SK-N-SH treated with all-trans-retinoic acid at 6 μM for 48 hours (cell line): ENCODE measurements at regions not wholly inside any gene's neighbourhood (a gene's known extent, or its start where the extent isn't known, plus 50 kb on each side); places are given as distances from the start of the nearest gene placed in this dataset.
"Not testable (repeated sequence)": the region's sequence is repeated elsewhere in the genome, so short reads cannot be mapped to it uniquely, and the experiment has no call there.

Source experiments
- ATAC-seq: fragments of 200-7000 bp; cut with Tn5 transposase; 3 replicates; pipeline ENCODE4 v1.9.1; 2020; ENCODE audit warnings: mild to moderate bottlenecking, moderate library complexity
- ARNTL ChIP-seq: fragments of 450-650 bp; formaldehyde crosslinking; IDR thresholded peaks from 2 replicates; pipeline ENCODE4 v1.5.0; 2020; ENCODE audit warnings: low read depth, mild to moderate bottlenecking, moderate library complexity, borderline replicate concordance
- BACH2 ChIP-seq: fragments of 250-450 bp; sonication (Bioruptor Pico); IDR thresholded peaks from 2 replicates; pipeline ENCODE4 v1.9.0; 2021; ENCODE audit warnings: mild to moderate bottlenecking, borderline replicate concordance
- CSDC2 ChIP-seq: fragments of 250-450 bp; sonication (Bioruptor Pico); IDR thresholded peaks from 2 replicates; pipeline ENCODE4 v1.5.0; 2020; ENCODE audit warnings: mild to moderate bottlenecking, moderate library complexity
- ESRRG ChIP-seq: fragments of 250-450 bp; sonication (Bioruptor Pico); IDR thresholded peaks from 2 replicates; pipeline ENCODE4 v1.6.1; 2021; ENCODE audit warnings: mild to moderate bottlenecking
- GLIS3 ChIP-seq: fragments of 250-450 bp; sonication (Bioruptor Pico); IDR thresholded peaks from 2 replicates; pipeline ENCODE4 v1.5.0; 2020; ENCODE audit warnings: mild to moderate bottlenecking, moderate library complexity
- ISL1 ChIP-seq: fragments of 250-450 bp; sonication (Bioruptor Pico); IDR thresholded peaks from 2 replicates; pipeline ENCODE4 v2.1.2; 2022; ENCODE audit warnings: mild to moderate bottlenecking, moderate library complexity
- OSR1 ChIP-seq: fragments of 250-450 bp; sonication (Bioruptor Pico); IDR thresholded peaks from 2 replicates; pipeline ENCODE4 v1.8.0; 2022; ENCODE audit warnings: moderate library complexity, mild to moderate bottlenecking, inconsistent platforms
- PATZ1 ChIP-seq: fragments of 250-450 bp; sonication (Bioruptor Pico); IDR thresholded peaks from 2 replicates; pipeline ENCODE4 v1.8.0; 2020; ENCODE audit warnings: mild to moderate bottlenecking, moderate library complexity, borderline replicate concordance
- RARB ChIP-seq: fragments of 250-450 bp; sonication (Bioruptor Pico); IDR thresholded peaks from 2 replicates; pipeline ENCODE4 v1.8.0; 2021; ENCODE audit warnings: mild to moderate bottlenecking, moderate library complexity
- SNAI2 ChIP-seq: fragments of 250-450 bp; sonication (Bioruptor Pico); IDR thresholded peaks from 2 replicates; pipeline ENCODE4 v1.5.0; 2020; ENCODE audit warnings: mild to moderate bottlenecking, moderate library complexity
- TOX ChIP-seq: fragments of 250-450 bp; sonication (Bioruptor Pico); IDR thresholded peaks from 2 replicates; pipeline ENCODE4 v1.8.0; 2021; ENCODE audit warnings: mild to moderate bottlenecking, moderate library complexity, borderline replicate concordance
- TSHZ2 ChIP-seq: fragments of 250-450 bp; sonication (Bioruptor Pico); IDR thresholded peaks from 2 replicates; pipeline ENCODE4 v1.5.0; 2020; ENCODE audit warnings: mild to moderate bottlenecking, moderate library complexity
- ZC3H10 ChIP-seq: fragments of 250-450 bp; sonication (Bioruptor Pico); IDR thresholded peaks from 2 replicates; pipeline ENCODE4 v1.5.1; 2021; ENCODE audit warnings: mild to moderate bottlenecking, moderate library complexity
- ZFP3 ChIP-seq: fragments of 250-450 bp; sonication (Bioruptor Pico); IDR thresholded peaks from 2 replicates; pipeline ENCODE4 v1.5.0; 2020; ENCODE audit warnings: mild to moderate bottlenecking, moderate library complexity
- ZNF565 ChIP-seq: fragments of 450-650 bp; formaldehyde crosslinking; conservative IDR thresholded peaks from 2 replicates; pipeline ENCODE4 v1.5.0; 2020; ENCODE audit warnings: low read depth, mild to moderate bottlenecking, moderate library complexity
- ZNF70 ChIP-seq: fragments of 450-650 bp; formaldehyde crosslinking; IDR thresholded peaks from 2 replicates; pipeline ENCODE4 v1.5.0; 2020; ENCODE audit warnings: mild to moderate bottlenecking, moderate library complexity
- ZNF8 ChIP-seq: fragments of 450-650 bp; formaldehyde crosslinking; IDR thresholded peaks from 2 replicates; pipeline ENCODE4 v1.5.0; 2020; ENCODE audit warnings: mild to moderate bottlenecking, moderate library complexity
- TF ChIP-seq, protein P1 (sequence below): fragments of 250-450 bp; sonication (Bioruptor Pico); IDR thresholded peaks from 2 replicates; pipeline ENCODE4 v1.8.0; 2021; ENCODE audit warnings: low read depth, mild to moderate bottlenecking, moderate library complexity, borderline replicate concordance
- TF ChIP-seq, protein P2 (sequence below): fragments of 250-450 bp; sonication (Bioruptor Pico); IDR thresholded peaks from 2 replicates; pipeline ENCODE4 v1.5.1; 2021; ENCODE audit warnings: mild to moderate bottlenecking, moderate library complexity
- TF ChIP-seq, protein P3 (sequence below): fragments of 250-450 bp; sonication (Bioruptor Pico); IDR thresholded peaks from 2 replicates; pipeline ENCODE4 v1.5.1; 2020; ENCODE audit warnings: low read depth, mild to moderate bottlenecking, moderate library complexity

DNA sequence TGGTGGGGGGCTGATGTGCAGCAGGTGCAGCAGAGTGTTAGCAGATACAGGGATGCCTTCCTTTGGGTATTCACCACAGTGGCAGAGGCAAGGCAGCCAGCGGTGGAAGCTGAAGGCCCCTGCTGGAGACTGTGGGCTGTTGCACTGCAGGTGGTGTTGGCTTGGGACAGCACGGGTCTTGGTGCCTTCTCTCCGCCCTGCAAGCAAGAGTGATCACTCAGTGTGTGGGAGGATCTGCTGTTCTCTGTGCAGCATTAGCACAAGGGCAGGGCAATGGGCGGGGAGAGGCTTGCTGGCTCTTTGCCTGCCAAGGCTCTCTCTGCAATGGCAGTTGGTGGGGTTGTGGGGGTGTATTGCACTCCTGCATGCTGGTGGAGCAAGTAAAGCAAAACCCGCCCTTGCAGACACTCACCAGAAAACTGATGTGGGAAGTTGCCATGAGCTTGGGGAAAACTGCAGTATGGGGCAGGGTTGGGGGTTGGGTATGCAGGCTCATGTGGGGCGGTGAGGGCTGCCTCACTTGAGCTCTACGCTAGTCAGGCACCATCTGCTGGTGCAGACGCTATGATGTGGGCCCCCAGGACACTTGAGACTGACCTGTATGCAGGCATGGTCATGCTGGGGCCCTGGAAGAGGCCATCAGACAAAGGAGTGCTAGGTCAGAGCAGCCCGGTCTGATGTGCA is 820.8 kb upstream of the GRIA3 start:
- TF ChIP-seq ISL1 (CRISPR knock-in tag) (no peak), RARB (no peak), PATZ1 (CRISPR knock-in tag) (no peak), ZNF8 (CRISPR knock-in tag) (no peak), ZFP3 (no peak), TSHZ2 (CRISPR knock-in tag) (no peak), ARNTL (CRISPR knock-in tag) (no peak), OSR1 (CRISPR knock-in tag) (no peak), ESRRG (no peak), SNAI2 (CRISPR knock-in tag) (no peak), BACH2 (no peak), ZNF565 (CRISPR knock-in tag) (no peak), TOX (CRISPR knock-in tag) (no peak), ZNF70 (CRISPR knock-in tag) (no peak), CSDC2 (CRISPR knock-in tag) (no peak), ZC3H10 (CRISPR knock-in tag) (no peak), GLIS3 (CRISPR knock-in tag) (no peak)
- TF ChIP-seq, protein P1, sequence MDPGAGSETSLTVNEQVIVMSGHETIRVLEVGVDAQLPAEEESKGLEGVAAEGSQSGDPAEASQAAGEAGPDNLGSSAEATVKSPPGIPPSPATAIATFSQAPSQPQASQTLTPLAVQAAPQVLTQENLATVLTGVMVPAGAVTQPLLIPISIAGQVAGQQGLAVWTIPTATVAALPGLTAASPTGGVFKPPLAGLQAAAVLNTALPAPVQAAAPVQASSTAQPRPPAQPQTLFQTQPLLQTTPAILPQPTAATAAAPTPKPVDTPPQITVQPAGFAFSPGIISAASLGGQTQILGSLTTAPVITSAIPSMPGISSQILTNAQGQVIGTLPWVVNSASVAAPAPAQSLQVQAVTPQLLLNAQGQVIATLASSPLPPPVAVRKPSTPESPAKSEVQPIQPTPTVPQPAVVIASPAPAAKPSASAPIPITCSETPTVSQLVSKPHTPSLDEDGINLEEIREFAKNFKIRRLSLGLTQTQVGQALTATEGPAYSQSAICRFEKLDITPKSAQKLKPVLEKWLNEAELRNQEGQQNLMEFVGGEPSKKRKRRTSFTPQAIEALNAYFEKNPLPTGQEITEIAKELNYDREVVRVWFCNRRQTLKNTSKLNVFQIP (CRISPR knock-in tag) = no peak
- TF ChIP-seq, protein P2, sequence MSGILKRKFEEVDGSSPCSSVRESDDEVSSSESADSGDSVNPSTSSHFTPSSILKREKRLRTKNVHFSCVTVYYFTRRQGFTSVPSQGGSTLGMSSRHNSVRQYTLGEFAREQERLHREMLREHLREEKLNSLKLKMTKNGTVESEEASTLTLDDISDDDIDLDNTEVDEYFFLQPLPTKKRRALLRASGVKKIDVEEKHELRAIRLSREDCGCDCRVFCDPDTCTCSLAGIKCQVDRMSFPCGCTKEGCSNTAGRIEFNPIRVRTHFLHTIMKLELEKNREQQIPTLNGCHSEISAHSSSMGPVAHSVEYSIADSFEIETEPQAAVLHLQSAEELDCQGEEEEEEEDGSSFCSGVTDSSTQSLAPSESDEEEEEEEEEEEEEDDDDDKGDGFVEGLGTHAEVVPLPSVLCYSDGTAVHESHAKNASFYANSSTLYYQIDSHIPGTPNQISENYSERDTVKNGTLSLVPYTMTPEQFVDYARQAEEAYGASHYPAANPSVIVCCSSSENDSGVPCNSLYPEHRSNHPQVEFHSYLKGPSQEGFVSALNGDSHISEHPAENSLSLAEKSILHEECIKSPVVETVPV (CRISPR knock-in tag) = no peak
- TF ChIP-seq, protein P3, sequence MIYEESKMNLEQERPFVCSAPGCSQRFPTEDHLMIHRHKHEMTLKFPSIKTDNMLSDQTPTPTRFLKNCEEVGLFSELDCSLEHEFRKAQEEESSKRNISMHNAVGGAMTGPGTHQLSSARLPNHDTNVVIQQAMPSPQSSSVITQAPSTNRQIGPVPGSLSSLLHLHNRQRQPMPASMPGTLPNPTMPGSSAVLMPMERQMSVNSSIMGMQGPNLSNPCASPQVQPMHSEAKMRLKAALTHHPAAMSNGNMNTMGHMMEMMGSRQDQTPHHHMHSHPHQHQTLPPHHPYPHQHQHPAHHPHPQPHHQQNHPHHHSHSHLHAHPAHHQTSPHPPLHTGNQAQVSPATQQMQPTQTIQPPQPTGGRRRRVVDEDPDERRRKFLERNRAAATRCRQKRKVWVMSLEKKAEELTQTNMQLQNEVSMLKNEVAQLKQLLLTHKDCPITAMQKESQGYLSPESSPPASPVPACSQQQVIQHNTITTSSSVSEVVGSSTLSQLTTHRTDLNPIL (CRISPR knock-in tag) = no peak
- no peak for ATAC-seq

DNA sequence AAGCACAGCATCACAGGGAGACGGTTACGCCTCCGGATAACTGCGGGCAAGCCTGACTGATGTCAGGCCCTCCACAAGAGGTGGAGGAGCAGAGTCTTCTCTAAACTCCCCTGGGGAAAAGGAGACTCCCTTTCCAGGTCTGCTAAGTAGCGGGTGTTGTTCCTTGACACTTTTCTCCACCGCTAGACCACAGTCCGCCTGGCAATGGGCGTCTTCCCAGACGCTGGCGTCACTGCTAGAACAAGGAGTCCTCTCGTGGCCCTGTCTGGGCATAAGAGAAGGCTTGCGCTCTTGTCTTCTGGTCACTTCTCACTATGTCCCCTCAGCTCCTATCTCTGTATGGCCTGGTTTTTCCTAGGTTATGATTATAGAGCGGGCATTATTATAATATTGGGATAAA is 808.5 kb upstream of the GRIA3 start:
- not testable (repeated sequence) for ATAC-seq

DNA sequence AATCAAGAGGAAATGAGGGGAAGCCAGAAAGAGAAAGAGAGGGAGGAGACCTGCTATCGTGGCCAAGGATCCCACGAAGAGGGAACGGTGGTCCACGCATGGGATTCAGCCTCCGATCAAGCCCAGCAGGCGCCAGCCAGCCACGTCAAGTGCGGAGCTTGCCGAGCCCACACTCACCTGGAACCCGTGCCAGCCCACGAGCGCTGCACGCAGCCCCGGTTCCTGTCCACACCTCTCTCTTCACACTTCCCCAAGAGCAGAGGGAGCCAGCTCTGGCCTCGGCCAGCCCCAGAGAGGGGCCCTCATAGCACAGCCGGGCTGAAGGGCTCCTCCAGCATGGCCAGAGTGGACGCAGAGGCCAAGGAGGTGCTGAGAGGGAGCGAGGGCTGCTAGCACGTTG is 795.1 kb upstream of the GRIA3 start:
- ATAC-seq = no peak
- TF ChIP-seq, protein P2 (CRISPR knock-in tag) = no peak
- no peak for TF ChIP-seq ISL1 (CRISPR knock-in tag)
